ENCODE measurements at regions not wholly inside any gene's neighbourhood (a gene's known extent, or its start where the extent isn't known, plus 50 kb on each side); places are given as distances from the start of the nearest gene placed in this dataset.

- Histone ChIP-seq H3K4me2 (no peak overlapping the region), H2AFZ (ENCODE audit: low read depth) (no peak overlapping the region), H3F3A (replicated peaks; ENCODE audit: insufficient read depth) (no peaks in the 10 kb centered on the region), H3K79me2 (ENCODE audit: insufficient read depth) (no peaks in the 10 kb centered on the region), H3K9me3 (no peaks in the 10 kb centered on the region), H4K20me1 (ENCODE audit: insufficient read depth) (no peaks in the 10 kb centered on the region), H3K27ac (ENCODE audit: low read depth in 2 of 2, low read length in 1 of 2) (no peak overlapping the region), H3K9ac (no peak overlapping the region), H3K9me2 (no peaks in the 10 kb centered on the region), H3K4me3 (ENCODE audit: low read depth in 2 of 2, low read length in 1 of 2) (no peak overlapping the region), H3K4me1 (ENCODE audit: control insufficient read depth in 1 of 2, insufficient read depth in 2 of 2, low read depth in 1 of 2, low read length in 1 of 2) (no peaks in the 10 kb centered on the region), H3K36me3 (replicated peaks in 1 of 2; ENCODE audit: control insufficient read depth in 1 of 2, insufficient read depth in 2 of 2, low read length in 1 of 2) (no peaks in the 10 kb centered on the region), H3K27me3 (ENCODE audit: insufficient read depth) (no peaks in the 10 kb centered on the region)
- WGBS (ENCODE audit: low lambda C conversion rate) = 41% methylated on average over 5 of the region's 5 CpGs
- DNase-seq = no peak
- TF ChIP-seq RFX5 (IDR thresholded peaks at IDR 0.05; ENCODE audit: low read length) = no peak
- TF ChIP-seq SMC3 (IDR thresholded peaks at IDR 0.05; ENCODE audit: low read depth, low read length) = no peak
- TF ChIP-seq FOXJ3 (CRISPR knock-in tag; IDR thresholded peaks at IDR 0.05) = no peak
- TF ChIP-seq JUND (IDR thresholded peaks at IDR 0.05) = no peak
- TF ChIP-seq EZH2phosphoT487 (IDR thresholded peaks at IDR 0.05; ENCODE audit: borderline replicate concordance, low read depth) = no peak
- ChIA-PET CTCF (interaction anchor here (0.6 to 1.4 kb wide), 2 partner anchors 10 to 14 kb away, joined by 3 read pairs; no protein-coding TSS in a partner anchor), POLR2A (no interaction called here)
These were observed 434.1 kb downstream of the OCA2 start for GRCh38 chr15:27665002-27665401.

GRCh38 chr15:27662892-27663291 is 436.2 kb downstream of the OCA2 start:
- DNase-seq = no peak
- ChIA-PET POLR2A (no interaction called here), CTCF (no interaction called here)
- H3K79me2 ChIP-seq (ENCODE audit: insufficient read depth) = no peaks in the 10 kb centered on the region
- H3K4me2 ChIP-seq = no peak overlapping the region
- H2AFZ ChIP-seq (ENCODE audit: low read depth) = no peak overlapping the region
- no peaks in the 10 kb centered on the region for H4K20me1 ChIP-seq (ENCODE audit: insufficient read depth)
- TF ChIP-seq JUND (IDR thresholded peaks at IDR 0.05) (no peak), TCF12 (IDR thresholded peaks at IDR 0.05) (no peak), RXRA (IDR thresholded peaks at IDR 0.05; ENCODE audit: borderline replicate concordance, low read depth) (no peak), SMC3 (IDR thresholded peaks at IDR 0.05; ENCODE audit: low read depth, low read length) (no peak), EP300 (IDR thresholded peaks at IDR 0.05; ENCODE audit: borderline replicate concordance in 1 of 2, low read depth in 1 of 2, low read length in 1 of 2) (no peak), USF2 (IDR thresholded peaks at IDR 0.05; ENCODE audit: borderline replicate concordance, low read depth, low read length) (no peak), MXI1 (IDR thresholded peaks at IDR 0.05; ENCODE audit: low read depth, low read length) (no peak), ELF1 (IDR thresholded peaks at IDR 0.05) (no peak), MAX (IDR thresholded peaks at IDR 0.05; ENCODE audit: low read depth) (no peak), NRF1 (IDR thresholded peaks at IDR 0.05; ENCODE audit: low read depth, low read length) (no peak), ZBTB33 (IDR thresholded peaks at IDR 0.05; ENCODE audit: borderline replicate concordance, low read depth) (no peak), CHD2 (IDR thresholded peaks at IDR 0.05; ENCODE audit: low read length, partially characterized antibody) (no peak), REST (IDR thresholded peaks at IDR 0.05; ENCODE audit: low read depth, low read length) (no peak), FOXM1 (IDR thresholded peaks at IDR 0.05; ENCODE audit: low read depth) (no peak), IRF3 (IDR thresholded peaks at IDR 0.05; ENCODE audit: low read depth, low read length) (no peak), GATA2 (CRISPR knock-in tag; IDR thresholded peaks at IDR 0.05) (no peak)
- no peaks in the 10 kb centered on the region for H3K9me3 ChIP-seq
- no peaks in the 10 kb centered on the region for H3K27me3 ChIP-seq (ENCODE audit: insufficient read depth)
- H3K4me1 ChIP-seq (ENCODE audit: control insufficient read depth in 1 of 2, insufficient read depth in 2 of 2, low read depth in 1 of 2, low read length in 1 of 2) = no peaks in the 10 kb centered on the region
- H3K9me2 ChIP-seq = no peaks in the 10 kb centered on the region
- H3K27ac ChIP-seq (ENCODE audit: low read depth in 2 of 2, low read length in 1 of 2) = no peak overlapping the region
- no peak overlapping the region for H3K4me3 ChIP-seq (ENCODE audit: low read depth in 2 of 2, low read length in 1 of 2)
- H3K9ac ChIP-seq = no peak overlapping the region
- no peaks in the 10 kb centered on the region for H3F3A ChIP-seq (replicated peaks; ENCODE audit: insufficient read depth)
- no peaks in the 10 kb centered on the region for H3K36me3 ChIP-seq (replicated peaks in 1 of 2; ENCODE audit: control insufficient read depth in 1 of 2, insufficient read depth in 2 of 2, low read length in 1 of 2)
